DOHH2 (cell line): ENCODE measurements at regions not wholly inside any gene's neighbourhood (a gene's known extent, or its start where the extent isn't known, plus 50 kb on each side); places are given as distances from the start of the nearest gene placed in this dataset.

ENCODE experiments used
- H3F3A ChIP-seq: fragments of 200-600 bp; sonication (generic), shearing (Covaris generic); 2 replicates; pipeline ENCODE4 v1.6.0; 2016; ENCODE audit warnings: antibody characterized with exemption, mild to moderate bottlenecking; ENCODE audit not compliant: control insufficient read depth, insufficient read depth
- H3K27ac ChIP-seq: fragments of 200-600 bp; sonication (generic); 2 replicates; pipeline ENCODE4 v1.5.1; 2014; ENCODE audit warnings: low read depth, mild to moderate bottlenecking, low read length, moderate library complexity
- H3K27me3 ChIP-seq: fragments of 200-600 bp; sonication (generic); 2 replicates; pipeline ENCODE4 v1.6.1; 2014; ENCODE audit warnings: mild to moderate bottlenecking, low read length, mixed read lengths; ENCODE audit not compliant: control insufficient read depth
- H3K36me3 ChIP-seq: fragments of 200-600 bp; sonication (generic); 2 replicates; pipeline ENCODE4 v1.6.1; 2014; ENCODE audit warnings: mild to moderate bottlenecking, low read length, moderate library complexity, mixed read lengths; ENCODE audit not compliant: control insufficient read depth
- H3K4me1 ChIP-seq: fragments of 200-600 bp; sonication (generic); 2 replicates; pipeline ENCODE4 v1.6.1; 2014; ENCODE audit warnings: mild to moderate bottlenecking, low read length, mixed read lengths; ENCODE audit not compliant: control insufficient read depth
- H3K4me2 ChIP-seq: fragments of 200-600 bp; sonication (generic); 2 replicates; pipeline ENCODE4 v1.6.0; 2014; ENCODE audit warnings: mild to moderate bottlenecking, low read length, moderate library complexity
- H3K4me3 ChIP-seq: fragments of 200-600 bp; sonication (generic); 2 replicates; pipeline ENCODE4 v1.5.1; 2014; ENCODE audit warnings: mild to moderate bottlenecking, low read length, mixed read lengths
- H3K79me2 ChIP-seq: fragments of 200-600 bp; sonication (generic); 2 replicates; pipeline ENCODE4 v1.6.1; 2014; ENCODE audit warnings: mild to moderate bottlenecking, low read length, mixed read lengths; ENCODE audit not compliant: control insufficient read depth
- H3K9me2 ChIP-seq: fragments of 200-600 bp; sonication (generic); replicated peaks from 2 replicates; pipeline ENCODE4 v1.6.1; 2014; ENCODE audit warnings: mild to moderate bottlenecking, low read length, mixed read lengths; ENCODE audit not compliant: control insufficient read depth
- H3K9me3 ChIP-seq: fragments of 200-600 bp; sonication (generic); 2 replicates; pipeline ENCODE4 v1.6.1; 2014; ENCODE audit warnings: antibody characterized with exemption, low read length, mixed read lengths; ENCODE audit not compliant: control insufficient read depth, insufficient read depth
- H4K20me1 ChIP-seq: fragments of 200-600 bp; sonication (generic); 2 replicates; pipeline ENCODE4 v1.6.0; 2014; ENCODE audit warnings: low read depth, mild to moderate bottlenecking, antibody characterized with exemption, low read length, moderate library complexity; ENCODE audit not compliant: control insufficient read depth, insufficient read depth
- CTCF ChIP-seq: fragments of 200-600 bp; sonication (generic); IDR thresholded peaks from one replicate; pipeline ENCODE4 v1.5.1; 2014; ENCODE audit warnings: antibody characterized with exemption, mild to moderate bottlenecking, low read depth, low read length; ENCODE audit not compliant: poor library complexity, severe bottlenecking
- EZH2phosphoT487 ChIP-seq: fragments of 200-600 bp; sonication (generic); IDR thresholded peaks from 2 replicates; pipeline ENCODE4 v1.6.1; 2017; ENCODE audit warnings: borderline replicate concordance, mild to moderate bottlenecking, antibody characterized with exemption, low read length, moderate library complexity, mixed read lengths

GRCh38 chr10:91009121-91009520, 88.2 kb upstream of the ANKRD1 start:
- no peaks in the 10 kb centered on the region for H3K27me3 ChIP-seq
- TF ChIP-seq EZH2phosphoT487 (no peak), CTCF (no peak)
- peaks cover 42% of the 10 kb centered on the region for H3K4me1 ChIP-seq
- H3F3A ChIP-seq, result no peaks in the 10 kb centered on the region
- H3K9me2 ChIP-seq, result no peaks in the 10 kb centered on the region
- H4K20me1 ChIP-seq, result no peaks in the 10 kb centered on the region
- H3K79me2 ChIP-seq, result no peaks in the 10 kb centered on the region
- no peak overlapping the region for H3K4me2 ChIP-seq
- no peaks in the 10 kb centered on the region for H3K36me3 ChIP-seq
- H3K9me3 ChIP-seq, result no peaks in the 10 kb centered on the region
- H3K4me3 ChIP-seq, result no peak overlapping the region
- no peak overlapping the region for H3K27ac ChIP-seq

GRCh38 chr10:91010952-91011351, 90.1 kb upstream of the ANKRD1 start:
- no peaks in the 10 kb centered on the region for H3K9me3 ChIP-seq
- no peaks in the 10 kb centered on the region for H3K79me2 ChIP-seq
- H3K27ac ChIP-seq, result no peak overlapping the region
- no peaks in the 10 kb centered on the region for H3K36me3 ChIP-seq
- H3K4me1 ChIP-seq, result peaks cover 33% of the 10 kb centered on the region
- H4K20me1 ChIP-seq, result no peaks in the 10 kb centered on the region
- H3K9me2 ChIP-seq, result no peaks in the 10 kb centered on the region
- no peaks in the 10 kb centered on the region for H3F3A ChIP-seq
- H3K4me3 ChIP-seq, result no peak overlapping the region
- no peak for TF ChIP-seq CTCF
- H3K27me3 ChIP-seq, result no peaks in the 10 kb centered on the region
- H3K4me2 ChIP-seq, result no peak overlapping the region

- Histone ChIP-seq H3K79me2 (no peaks in the 10 kb centered on the region), H4K20me1 (no peaks in the 10 kb centered on the region), H3F3A (no peaks in the 10 kb centered on the region), H3K9me3 (no peaks in the 10 kb centered on the region), H3K27me3 (peaks cover 3% of the 10 kb centered on the region; the same call in 1 of the 2 replicates), H3K36me3 (no peaks in the 10 kb centered on the region), H3K9me2 (no peaks in the 10 kb centered on the region), H3K4me3 (no peak overlapping the region), H3K4me2 (no peak overlapping the region), H3K4me1 (peaks cover 18% of the 10 kb centered on the region), H3K27ac (no peak overlapping the region)
- no peak for TF ChIP-seq EZH2phosphoT487
- TF ChIP-seq CTCF, result no peak
Measured at GRCh38 chr10:91012502-91012901, 91.6 kb upstream of the ANKRD1 start.

- no peaks in the 10 kb centered on the region for H3K9me3 ChIP-seq
Measured at GRCh38 chr10:91013985-91014384, 93.1 kb upstream of the ANKRD1 start.

More at GRCh38 chr10:91013985-91014384, 93.1 kb upstream of the ANKRD1 start:
- Histone ChIP-seq H3F3A (no peaks in the 10 kb centered on the region), H3K27ac (no peak overlapping the region), H3K79me2 (no peaks in the 10 kb centered on the region), H3K4me1 (peaks cover 12% of the 10 kb centered on the region), H3K36me3 (no peaks in the 10 kb centered on the region), H4K20me1 (no peaks in the 10 kb centered on the region), H3K27me3 (peaks cover 3% of the 10 kb centered on the region; the same call in 1 of the 2 replicates), H3K4me2 (no peak overlapping the region), H3K4me3 (no peak overlapping the region), H3K9me2 (no peaks in the 10 kb centered on the region)
- no peak for TF ChIP-seq EZH2phosphoT487
- TF ChIP-seq CTCF, result no peak
